NCI-H2227 treated with DMSO at 0.1 percent for 48 hours (cell line): ENCODE measurements at regions not wholly inside any gene's neighbourhood (a gene's known extent, or its start where the extent isn't known, plus 50 kb on each side); places are given as distances from the start of the nearest gene placed in this dataset.
"Not testable (repeated sequence)": the region's sequence is repeated elsewhere in the genome, so short reads cannot be mapped to it uniquely, and the experiment has no call there.

Experiments
- DNase-seq: peaks from one replicate; lab custom pipeline; 2025; lab: John Stamatoyannopoulos, UW

- DNase-seq = not testable (repeated sequence)
These were observed 752.7 kb downstream of the GALC start for GRCh38 chr14:87240319-87240718.

GRCh38 chr14:87233806-87234384, 759.1 kb downstream of the GALC start:
- DNase-seq = no peak

- no peak for DNase-seq
These were observed 759.7 kb downstream of the GALC start for GRCh38 chr14:87233266-87233665.

- DNase-seq = no peak
These were observed 761.5 kb downstream of the GALC start for GRCh38 chr14:87231336-87232026.

DNA sequence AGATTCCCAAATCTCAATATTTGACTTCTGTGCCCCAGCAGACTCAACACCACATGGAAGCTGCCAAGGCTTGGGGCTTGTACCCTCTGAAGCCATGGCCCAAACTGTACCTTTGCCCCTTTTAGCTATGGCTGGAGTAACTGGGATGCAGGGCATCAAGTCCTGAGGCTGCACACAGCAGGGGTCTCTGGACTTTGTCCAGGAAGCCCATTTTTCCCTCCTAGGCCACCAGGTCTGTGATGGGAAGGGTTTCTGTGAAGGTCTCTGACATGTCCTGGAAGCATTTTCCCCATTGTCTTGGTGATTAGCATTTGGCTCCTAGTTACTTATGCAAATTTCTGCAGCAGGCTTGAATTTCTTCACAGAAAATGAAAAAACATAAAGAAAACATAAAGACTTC, 762.3 kb downstream of the GALC start:
- DNase-seq = no peak

DNA sequence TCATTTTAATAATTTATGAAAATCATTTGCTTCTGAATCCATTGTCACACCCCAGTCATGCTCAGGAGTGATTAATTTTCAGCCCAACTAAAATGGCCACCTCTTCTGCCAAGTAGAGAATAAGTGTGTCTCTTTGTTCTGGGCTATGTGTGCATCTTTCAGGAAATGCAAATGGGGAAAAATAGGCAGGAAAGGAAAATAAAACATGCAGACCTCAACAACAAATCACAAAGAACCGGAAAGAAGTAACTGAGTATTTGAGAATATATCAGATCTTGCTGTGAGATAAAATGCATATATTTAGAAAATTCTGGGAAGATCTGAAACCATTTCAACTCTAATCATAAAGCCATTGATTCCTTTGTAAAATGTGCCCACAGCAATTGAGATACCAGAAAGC, 763.9 kb downstream of the GALC start:
- DNase-seq = no peak

- no peak for DNase-seq
These were observed 776.0 kb downstream of the GALC start for GRCh38 chr14:87217023-87217422.

GRCh38 chr14:87214558-87214957, 778.4 kb downstream of the GALC start:
- no peak for DNase-seq

GRCh38 chr14:87207756-87208155, 785.2 kb downstream of the GALC start:
- no peak for DNase-seq

- no peak for DNase-seq
These were observed 787.2 kb downstream of the GALC start for GRCh38 chr14:87205811-87206210.

- no peak for DNase-seq
These were observed 789.6 kb downstream of the GALC start for GRCh38 chr14:87203346-87203745.

DNA sequence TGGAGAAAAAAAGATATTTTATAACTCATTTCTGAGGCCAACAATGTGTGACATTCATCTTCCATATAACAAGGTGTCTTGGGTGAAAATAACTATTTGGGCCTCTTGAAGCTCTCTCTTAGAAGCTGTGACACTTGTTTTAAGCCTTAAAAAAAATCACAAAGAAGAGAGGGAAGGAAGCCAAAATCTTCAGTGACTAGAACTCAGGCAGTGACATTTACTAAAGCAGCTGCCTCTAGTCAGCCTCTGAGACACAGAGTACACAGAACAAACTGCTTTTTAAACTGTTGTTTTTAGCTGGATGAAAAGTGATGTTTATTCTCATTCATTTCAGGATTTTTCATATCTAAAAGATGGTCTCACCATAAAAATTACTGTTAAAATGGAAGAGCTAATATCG, 793.6 kb downstream of the GALC start:
- DNase-seq = no peak

DNA sequence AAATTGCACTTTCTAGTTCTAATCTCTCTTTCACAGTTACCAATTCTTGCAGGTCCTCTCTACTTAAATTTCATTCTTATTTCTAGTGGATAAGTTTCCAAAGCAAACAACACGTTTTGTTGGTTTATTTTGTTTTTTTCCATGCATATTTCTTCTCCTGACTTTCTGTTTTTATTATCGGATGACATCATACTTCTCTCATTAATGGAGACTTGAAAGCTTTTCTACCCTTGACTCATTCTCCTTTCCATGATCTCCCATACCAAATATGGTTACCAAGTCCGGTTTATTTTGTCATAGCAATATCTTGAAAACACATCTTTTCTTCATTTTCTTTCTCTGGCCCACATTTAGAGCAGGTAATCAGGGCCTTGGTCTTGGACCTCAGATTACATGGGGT, 796.5 kb downstream of the GALC start:
- DNase-seq = no peak

DNA sequence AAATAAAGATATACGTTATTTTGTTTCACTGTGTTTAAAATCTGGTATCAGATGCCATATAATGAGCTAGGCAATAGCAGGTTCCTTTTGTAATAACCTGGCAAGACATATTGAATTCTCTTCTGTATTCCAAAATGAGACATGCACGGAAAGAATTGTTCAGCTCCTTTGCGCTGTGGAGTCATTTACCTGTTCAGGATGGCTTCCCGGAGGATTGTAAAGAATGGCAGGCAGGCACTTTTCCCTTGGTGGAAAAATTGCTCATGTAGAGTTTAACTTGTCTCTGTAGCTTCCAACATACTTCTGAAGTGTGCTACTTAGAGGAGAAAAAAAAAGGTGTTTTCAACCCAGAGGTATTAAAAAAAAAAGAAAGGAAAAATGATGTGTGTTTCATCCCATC, 805.2 kb downstream of the GALC start:
- DNase-seq = no peak

DNA sequence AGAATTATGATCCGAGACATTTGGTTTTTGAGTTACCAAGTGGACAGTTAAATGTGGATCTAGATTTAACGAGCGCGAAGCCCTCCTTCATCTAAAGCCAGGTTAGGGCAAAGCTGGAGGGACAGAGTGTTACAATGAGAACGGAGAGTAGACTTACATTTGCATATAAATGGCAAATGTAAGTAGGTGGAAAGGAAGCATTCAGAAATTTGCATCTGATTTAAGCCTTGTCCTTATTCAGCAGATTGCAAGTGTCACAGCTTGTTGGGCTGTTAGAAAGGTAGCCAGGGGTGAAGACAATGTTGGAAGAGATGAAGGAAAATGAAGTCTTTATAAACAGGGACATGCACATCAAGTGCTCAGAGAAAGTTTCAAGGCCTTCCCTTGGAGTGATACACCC, 806.2 kb downstream of the GALC start:
- no peak for DNase-seq

DNA sequence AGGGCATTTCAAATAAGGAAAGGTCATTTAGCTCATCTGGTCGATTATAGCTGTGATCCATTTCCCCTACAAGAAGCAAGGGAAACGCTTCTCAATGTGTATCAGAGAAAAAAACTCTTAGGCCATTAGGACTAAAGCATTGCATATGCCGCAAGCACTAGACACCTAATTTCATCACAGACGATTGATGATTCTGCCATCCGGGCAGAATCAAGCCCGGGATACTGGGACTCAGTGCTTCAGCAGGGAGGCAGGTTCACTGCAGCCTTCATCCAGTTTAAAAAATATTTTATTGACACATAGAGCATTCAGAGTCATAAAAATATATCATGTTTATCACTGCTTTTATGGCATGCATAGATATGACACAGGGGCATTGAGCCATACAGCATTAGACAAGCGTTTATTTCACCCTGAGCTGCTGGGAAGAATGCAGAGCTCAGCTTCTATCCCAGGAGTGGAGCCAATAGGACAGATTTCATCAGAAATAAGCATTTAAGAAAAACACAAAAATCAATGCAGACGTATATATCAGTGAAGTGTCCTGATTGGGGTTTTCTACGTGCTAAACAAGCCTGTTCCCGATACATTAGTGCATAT, 806.9 kb downstream of the GALC start:
- no peak for DNase-seq

DNA sequence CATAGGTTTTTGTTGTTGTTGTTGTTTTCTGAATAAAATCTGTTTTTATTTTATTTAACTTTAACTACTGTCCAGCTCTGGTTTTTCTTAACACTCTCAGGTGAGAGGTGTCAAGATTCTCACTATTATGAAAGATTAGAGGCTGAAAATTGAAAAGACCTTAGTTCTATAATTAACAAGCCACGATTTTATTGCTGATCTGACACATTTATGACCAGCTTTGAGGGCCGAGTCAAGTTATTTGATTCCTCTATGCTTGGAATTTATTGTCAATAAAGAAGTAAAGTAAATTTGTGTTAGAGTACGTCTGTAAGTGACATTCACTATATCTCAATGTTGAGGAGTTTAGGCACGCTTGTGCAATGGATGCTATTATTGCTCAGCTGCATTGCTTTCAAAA, 808.8 kb downstream of the GALC start:
- no peak for DNase-seq

DNA sequence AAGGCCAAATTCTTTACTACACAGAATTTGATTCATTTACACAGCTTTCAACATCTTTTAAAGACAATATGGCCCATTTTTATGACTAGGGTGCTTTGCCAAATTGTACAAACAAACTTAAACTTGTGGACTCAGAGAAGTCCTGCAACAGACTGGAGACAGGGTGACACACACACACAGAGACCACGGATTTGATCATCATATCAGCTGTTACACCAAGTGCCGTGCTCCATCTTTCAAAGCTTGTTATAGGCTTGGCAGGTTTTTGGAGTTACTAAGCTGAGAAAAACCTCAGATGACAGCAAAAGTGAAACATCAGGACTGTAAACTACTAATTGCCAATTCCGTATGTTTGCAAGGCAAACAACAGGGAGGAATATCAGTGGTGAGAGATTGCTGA, 811.7 kb downstream of the GALC start:
- no peak for DNase-seq

DNA sequence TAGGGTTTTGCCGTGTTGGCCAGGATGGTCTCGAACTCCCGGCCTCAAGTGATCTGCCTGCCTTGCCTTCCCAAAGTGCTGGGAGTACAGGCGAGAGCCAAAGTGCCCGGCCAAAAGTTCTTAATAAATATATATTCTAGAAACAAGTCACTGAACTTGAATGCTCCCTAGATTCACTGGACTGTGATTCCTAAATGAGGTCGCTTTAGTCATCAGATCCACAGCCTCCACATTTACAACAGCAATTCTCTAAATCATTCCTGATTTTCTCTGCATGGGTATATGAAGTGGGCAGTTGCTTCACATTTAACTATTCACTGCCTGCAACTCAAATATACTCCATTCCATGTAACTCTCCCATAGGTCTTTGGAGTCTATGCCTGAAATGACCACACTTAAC, 813.0 kb downstream of the GALC start:
- DNase-seq = no peak

DNA sequence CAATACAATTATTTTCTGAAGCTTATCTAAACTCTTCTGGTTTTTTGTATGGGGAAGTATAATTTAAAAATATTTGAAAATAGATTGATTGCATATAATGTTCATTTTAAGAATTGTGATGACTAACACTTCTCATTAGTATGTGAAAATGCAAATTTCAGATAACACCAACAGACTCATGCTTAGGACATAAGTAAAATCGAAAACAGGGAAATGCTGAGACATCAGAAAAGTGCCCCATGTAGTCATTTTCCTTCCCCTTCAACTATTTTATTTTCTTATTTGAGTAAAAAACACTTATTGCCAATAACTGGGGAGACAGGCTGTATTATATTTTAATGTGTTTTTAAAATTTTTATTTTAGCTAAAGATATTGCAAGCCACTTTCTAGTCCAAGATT, 814.7 kb downstream of the GALC start:
- no peak for DNase-seq

DNA sequence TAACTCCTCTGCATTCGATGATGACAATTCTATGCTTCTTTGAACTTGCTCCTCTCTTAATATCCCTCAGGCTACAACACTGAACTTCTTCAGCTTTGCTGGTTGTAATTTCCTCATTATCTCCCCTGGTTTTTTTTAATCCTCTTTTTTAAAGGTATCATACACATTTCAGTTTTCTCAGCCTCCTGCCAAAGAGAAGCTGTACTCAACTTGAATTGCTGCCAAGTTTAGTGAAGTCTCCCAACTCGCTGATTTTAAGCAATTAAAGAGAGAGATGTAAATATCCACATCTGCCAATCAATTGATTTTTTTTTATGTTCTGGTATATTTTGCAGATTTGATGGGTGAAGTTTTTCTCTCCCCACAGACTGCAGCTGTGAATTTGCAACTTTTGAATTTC, 817.8 kb downstream of the GALC start:
- no peak for DNase-seq

DNA sequence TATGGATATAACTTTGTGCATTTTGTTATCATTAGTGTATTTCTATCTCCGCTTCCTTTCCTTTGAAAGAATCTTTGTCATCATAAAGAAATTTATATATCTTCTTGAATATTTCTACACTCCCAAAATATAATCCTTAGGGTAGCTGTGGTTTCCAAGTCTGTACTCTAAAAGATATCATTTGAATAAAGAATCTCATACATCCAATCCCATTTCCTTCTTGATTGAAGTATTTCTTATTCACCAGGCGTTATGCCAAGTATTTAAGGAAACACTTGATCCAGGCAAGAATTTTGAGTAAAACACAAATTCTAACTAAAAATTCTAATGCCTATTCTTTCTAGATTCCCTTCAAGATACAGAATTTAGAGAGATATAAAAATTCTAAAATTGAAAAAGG, 821.8 kb downstream of the GALC start:
- no peak for DNase-seq

GRCh38 chr14:87170179-87170578, 822.8 kb downstream of the GALC start:
- DNase-seq = no peak

- no peak for DNase-seq
These were observed 823.6 kb downstream of the GALC start for GRCh38 chr14:87169362-87169761.
